Panc1 (cell line): ENCODE measurements at regions not wholly inside any gene's neighbourhood (a gene's known extent, or its start where the extent isn't known, plus 50 kb on each side); places are given as distances from the start of the nearest gene placed in this dataset.

Experiments
- ATAC-seq: fragments of 200-7000 bp; cut with Tn5 transposase; 2 replicates; pipeline ENCODE4 v1.9.1; 2020; ENCODE audit warnings: mild to moderate bottlenecking, moderate library complexity
- BruUV-seq: library from RNA; stranded (reverse); fragments of 400-500 nt; replicated peaks from 2 replicates; lab custom pipeline; 2021; lab: Mats Ljungman, UMichigan
- CTCF ChIA-PET: fragments of 300-600 bp; sonication (Branson Sonifier 250); formaldehyde crosslinking; loops from one replicate; lab custom pipeline; 2022; ENCODE audit warnings: antibody characterized with exemption; lab: Charles Lee
- POLR2A ChIA-PET: fragments of 300-600 bp; sonication (Branson Sonifier 250); formaldehyde crosslinking; loops from one replicate; lab custom pipeline; 2022; ENCODE audit warnings: antibody characterized with exemption; lab: Charles Lee
- DNase-seq: peaks from one replicate; pipeline ENCODE4 v3.0.0-alpha.2; 2010; ENCODE audit warnings: low read depth, low spot score
- H3K27ac ChIP-seq: 2 replicates; pipeline ENCODE4 v1.5.1; 2011; ENCODE audit warnings: mild to moderate bottlenecking, low read length, inconsistent platforms
- H3K27me3 ChIP-seq: fragments of 200-500 bp; sonication (Bioruptor generic); 2 replicates; pipeline ENCODE4 v1.6.0; 2014; ENCODE audit warnings: low read length, inconsistent platforms; ENCODE audit not compliant: control insufficient read depth, insufficient read depth
- H3K36me3 ChIP-seq: fragments of 200-500 bp; sonication (Bioruptor generic); 2 replicates; pipeline ENCODE4 v1.5.1; 2014; ENCODE audit warnings: inconsistent platforms, mild to moderate bottlenecking, low read length, moderate library complexity; ENCODE audit not compliant: control insufficient read depth, insufficient read depth
- H3K4me1 ChIP-seq: 2 replicates; pipeline ENCODE4 v1.5.1; 2011; ENCODE audit warnings: inconsistent platforms, mild to moderate bottlenecking, low read length, moderate library complexity; ENCODE audit not compliant: control insufficient read depth, insufficient read depth
- H3K4me3 ChIP-seq, 2 experiments: 2 replicates each; pipeline ENCODE4 v1.5.1; 2011 to 2012; ENCODE audit warnings: low read depth in 2 of 2, low read length in 2 of 2, mild to moderate bottlenecking in 2 of 2, inconsistent platforms in 1 of 2, moderate library complexity in 1 of 2
- H3K9me3 ChIP-seq: fragments of 200-500 bp; sonication (Bioruptor generic); 2 replicates; pipeline ENCODE4 v1.5.1; 2014; ENCODE audit warnings: low read depth, mild to moderate bottlenecking, inconsistent platforms, low read length, moderate library complexity; ENCODE audit not compliant: control insufficient read depth, insufficient read depth
- CTCF ChIP-seq: fragments of 450-650 bp; IDR thresholded peaks from 2 replicates; pipeline ENCODE4 v1.5.1; 2017; ENCODE audit warnings: mild to moderate bottlenecking
- POLR2AphosphoS5 ChIP-seq: IDR thresholded peaks from 2 replicates; pipeline ENCODE4 v1.6.1; 2012; ENCODE audit warnings: mild to moderate bottlenecking, low read depth, low read length, moderate library complexity
- REST ChIP-seq, 2 experiments: IDR thresholded peaks; 2 replicates each; pipeline ENCODE4 v1.6.1; 2011 to 2012; ENCODE audit warnings: low read depth in 2 of 2, control low read depth in 1 of 2, low read length in 1 of 2, mild to moderate bottlenecking in 1 of 2, moderate library complexity in 1 of 2; ENCODE audit not compliant: insufficient read depth in 1 of 2
- SIN3A ChIP-seq: IDR thresholded peaks from 2 replicates; pipeline ENCODE4 v1.6.1; 2012; ENCODE audit warnings: low read depth, mild to moderate bottlenecking, low read length, moderate library complexity, borderline replicate concordance; ENCODE audit not compliant: insufficient read depth
- TCF7L2 ChIP-seq: IDR thresholded peaks from 2 replicates; pipeline ENCODE4 v1.6.1; 2011; ENCODE audit warnings: mild to moderate bottlenecking, low read depth, low read length, inconsistent platforms
- in situ Hi-C: cut with HindIII; loops from 2 replicates; pipeline ENCODE4 v1.10.0; 2016; ENCODE audit warnings: low sequenced_read_pairs, low pct_unique_long_range_greater_than_20kb
- intact Hi-C: fragments of 100-400 bp; cut with micrococcal nuclease; formaldehyde crosslinking; loops from one replicate; pipeline ENCODE4 v1.10.0; 2022; ENCODE audit not compliant: unreplicated experiment

GRCh38 chr22:34255042-34255441, 334.8 kb upstream of the LARGE1 start:
- Histone ChIP-seq H3K9me3 (no peaks in the 10 kb centered on the region), H3K4me1 (no peaks in the 10 kb centered on the region), H3K27ac (no peak overlapping the region), H3K36me3 (no peaks in the 10 kb centered on the region), H3K4me3 (no peak overlapping the region), H3K27me3 (no peaks in the 10 kb centered on the region)
- TF ChIP-seq POLR2AphosphoS5 (no peak), TCF7L2 (no peak), REST (IDR thresholded peaks at IDR 0.05; ENCODE audit: insufficient read depth in 1 of 2, low read depth in 2 of 2, low read length in 1 of 2) (no peak), SIN3A (no peak), CTCF (no peak)
- intact Hi-C loops, result no loop called here
- ATAC-seq, result no peak
- no TSS peak for BruUV-seq
- CTCF ChIA-PET, result no interaction called here
- in situ Hi-C loops, result no loop called here
- DNase-seq, result no peak
- POLR2A ChIA-PET, result no interaction called here

GRCh38 chr22:34278121-34278520, 357.8 kb upstream of the LARGE1 start:
- no peaks in the 10 kb centered on the region for H3K27me3 ChIP-seq

More at GRCh38 chr22:34278121-34278520, 357.8 kb upstream of the LARGE1 start:
- Histone ChIP-seq H3K36me3 (no peaks in the 10 kb centered on the region), H3K27ac (no peak overlapping the region), H3K4me1 (no peaks in the 10 kb centered on the region), H3K4me3 (no peak overlapping the region), H3K9me3 (no peaks in the 10 kb centered on the region)
- ChIA-PET POLR2A (no interaction called here), CTCF (no interaction called here)
- in situ Hi-C loops (no loop called here), intact Hi-C loops (no loop called here)
- no peak for DNase-seq
- TF ChIP-seq SIN3A (no peak), TCF7L2 (no peak), CTCF (no peak), REST (IDR thresholded peaks at IDR 0.05; ENCODE audit: insufficient read depth in 1 of 2, low read depth in 2 of 2, low read length in 1 of 2) (no peak), POLR2AphosphoS5 (no peak)
- BruUV-seq, result no TSS peak
- ATAC-seq, result no peak
